Peyer's patch (tissue), 4 donors: ENCODE measurements at regions not wholly inside any gene's neighbourhood (a gene's known extent, or its start where the extent isn't known, plus 50 kb on each side); places are given as distances from the start of the nearest gene placed in this dataset.

ENCODE experiments used
- POLR2A ChIP-seq, 2 donors: fragments of 450-650 bp; IDR thresholded peaks; one replicate each; pipeline ENCODE4 v1.5.1; 2017; ENCODE audit warnings: antibody characterized with exemption in 2 of 2, mild to moderate bottlenecking in 2 of 2, moderate library complexity in 2 of 2
- TF ChIP-seq, protein P1 (sequence below), 6 experiments: fragments of 450-650 bp in 4 of 6; fragments of 200-600 bp in 2 of 6; sonication (generic) in 1 of 6; IDR thresholded peaks; one replicate each; pipeline ENCODE4 v1.5.1; 2017 to 2019; ENCODE audit warnings: antibody characterized with exemption in 6 of 6, mild to moderate bottlenecking in 3 of 6, moderate library complexity in 1 of 6

DNA sequence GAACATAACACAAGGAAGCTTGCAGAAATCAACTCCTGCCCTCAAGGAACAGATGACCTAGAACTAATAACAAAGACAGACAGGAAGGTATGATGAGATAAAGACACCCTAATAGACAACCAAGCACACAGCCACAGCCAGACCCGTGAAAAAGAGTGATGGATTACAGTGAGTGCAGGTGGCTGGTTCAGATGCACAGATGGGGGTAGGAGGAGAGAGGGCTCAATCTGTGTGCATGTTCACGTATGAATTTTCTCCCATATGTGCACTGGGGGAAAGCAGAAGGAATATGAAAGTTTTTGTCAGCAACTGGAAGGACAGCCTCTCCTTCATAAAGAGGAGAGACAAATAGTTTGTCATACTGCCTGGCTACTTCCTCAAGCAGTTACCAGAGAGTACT lies 367.1 kb downstream of the PBX1 start:
- TF ChIP-seq, protein P1, sequence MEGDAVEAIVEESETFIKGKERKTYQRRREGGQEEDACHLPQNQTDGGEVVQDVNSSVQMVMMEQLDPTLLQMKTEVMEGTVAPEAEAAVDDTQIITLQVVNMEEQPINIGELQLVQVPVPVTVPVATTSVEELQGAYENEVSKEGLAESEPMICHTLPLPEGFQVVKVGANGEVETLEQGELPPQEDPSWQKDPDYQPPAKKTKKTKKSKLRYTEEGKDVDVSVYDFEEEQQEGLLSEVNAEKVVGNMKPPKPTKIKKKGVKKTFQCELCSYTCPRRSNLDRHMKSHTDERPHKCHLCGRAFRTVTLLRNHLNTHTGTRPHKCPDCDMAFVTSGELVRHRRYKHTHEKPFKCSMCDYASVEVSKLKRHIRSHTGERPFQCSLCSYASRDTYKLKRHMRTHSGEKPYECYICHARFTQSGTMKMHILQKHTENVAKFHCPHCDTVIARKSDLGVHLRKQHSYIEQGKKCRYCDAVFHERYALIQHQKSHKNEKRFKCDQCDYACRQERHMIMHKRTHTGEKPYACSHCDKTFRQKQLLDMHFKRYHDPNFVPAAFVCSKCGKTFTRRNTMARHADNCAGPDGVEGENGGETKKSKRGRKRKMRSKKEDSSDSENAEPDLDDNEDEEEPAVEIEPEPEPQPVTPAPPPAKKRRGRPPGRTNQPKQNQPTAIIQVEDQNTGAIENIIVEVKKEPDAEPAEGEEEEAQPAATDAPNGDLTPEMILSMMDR (IDR thresholded peaks at IDR 0.05) = no peak
- no peak for TF ChIP-seq POLR2A (IDR thresholded peaks at IDR 0.05)
